SH-SY5Y (cell line): ENCODE measurements at regions not wholly inside any gene's neighbourhood (a gene's known extent, or its start where the extent isn't known, plus 50 kb on each side); places are given as distances from the start of the nearest gene placed in this dataset.

Experiments
- GATA2 ChIP-seq: IDR thresholded peaks from 2 replicates; pipeline ENCODE4 v1.6.1; 2011; ENCODE audit warnings: mild to moderate bottlenecking, low read depth, low read length
- GATA3 ChIP-seq: IDR thresholded peaks from 2 replicates; pipeline ENCODE4 v1.6.1; 2011; ENCODE audit warnings: low read depth, mild to moderate bottlenecking, low read length, moderate library complexity

- TF ChIP-seq GATA3 (no peak), GATA2 (no peak)
Observed at GRCh38 chr16:85433477-85433876, 179.6 kb upstream of the GSE1 start.
